A673 (cell line): ENCODE measurements at regions not wholly inside any gene's neighbourhood (a gene's known extent, or its start where the extent isn't known, plus 50 kb on each side); places are given as distances from the start of the nearest gene placed in this dataset.

Experiments used
- BruUV-seq: library from RNA; stranded (reverse); fragments of 400-500 nt; replicated peaks from 2 replicates; lab custom pipeline; 2021; lab: Mats Ljungman, UMichigan
- CTCF ChIA-PET: fragments of 300-600 bp; sonication (Branson Sonifier 250); formaldehyde crosslinking; loops from one replicate; lab custom pipeline; 2022; ENCODE audit warnings: antibody characterized with exemption; lab: Charles Lee
- POLR2A ChIA-PET: fragments of 300-600 bp; sonication (Branson Sonifier 250); formaldehyde crosslinking; loops from one replicate; lab custom pipeline; 2022; ENCODE audit warnings: antibody characterized with exemption; ENCODE audit not compliant: low non-redundant PET; lab: Charles Lee
- DNase-seq: peaks from one replicate; pipeline ENCODE4 v3.0.0-alpha.2; 2015; ENCODE audit warnings: low spot score
- H3K27ac ChIP-seq: fragments of 200-600 bp; sonication (generic); 2 replicates; pipeline ENCODE4 v1.5.1; 2016; ENCODE audit warnings: mixed run types, low read depth, mild to moderate bottlenecking, mixed read lengths, antibody characterized with exemption, low read length; ENCODE audit not compliant: poor library complexity, severe bottlenecking
- H3K27me3 ChIP-seq: fragments of 200-600 bp; sonication (generic); replicated peaks from 2 replicates; pipeline ENCODE4 v1.6.1; 2017; ENCODE audit warnings: mixed run types, low read depth, mild to moderate bottlenecking, mixed read lengths, antibody characterized with exemption, low read length; ENCODE audit not compliant: insufficient read depth, poor library complexity
- H3K36me3 ChIP-seq: fragments of 200-600 bp; sonication (generic); 2 replicates; pipeline ENCODE4 v1.6.1; 2016; ENCODE audit warnings: mixed run types, mild to moderate bottlenecking, mixed read lengths, antibody characterized with exemption, low read length; ENCODE audit not compliant: insufficient read depth, poor library complexity, severe bottlenecking
- H3K4me1 ChIP-seq: fragments of 200-600 bp; sonication (generic); 2 replicates; pipeline ENCODE4 v1.6.1; 2017; ENCODE audit warnings: mixed run types, mild to moderate bottlenecking, mixed read lengths, antibody characterized with exemption, low read length; ENCODE audit not compliant: insufficient read depth, poor library complexity, severe bottlenecking
- H3K4me3 ChIP-seq: fragments of 200-600 bp; sonication (generic); 2 replicates; pipeline ENCODE4 v1.5.1; 2016; ENCODE audit warnings: low read depth, mixed run types, mild to moderate bottlenecking, mixed read lengths, low read length; ENCODE audit not compliant: poor library complexity, severe bottlenecking
- H3K9me3 ChIP-seq: fragments of 200-600 bp; sonication (generic); 2 replicates; pipeline ENCODE4 v1.6.1; 2016; ENCODE audit warnings: mixed run types, low read depth, mild to moderate bottlenecking, mixed read lengths, antibody characterized with exemption, low read length; ENCODE audit not compliant: poor library complexity, severe bottlenecking
- EZH2 ChIP-seq: fragments of 200-600 bp; sonication (generic); IDR thresholded peaks from 2 replicates; pipeline ENCODE4 v1.6.1; 2017; ENCODE audit warnings: borderline replicate concordance, low read depth, mild to moderate bottlenecking, mixed read lengths, antibody characterized with exemption, low read length; ENCODE audit not compliant: poor library complexity, severe bottlenecking
- intact Hi-C: fragments of 100-400 bp; cut with micrococcal nuclease; formaldehyde crosslinking; loops from one replicate; pipeline ENCODE4 v1.10.0; 2022; ENCODE audit not compliant: unreplicated experiment
- TF ChIP-seq, protein P1 (sequence below): fragments of 300-800, 200-600 bp; sonication (generic); conservative IDR thresholded peaks from 2 replicates; pipeline ENCODE4 v1.5.1; 2017; ENCODE audit warnings: low read depth, mild to moderate bottlenecking, antibody characterized with exemption, low read length, moderate library complexity, mixed read lengths

GRCh38 chr7:82701949-82702348 is 258.4 kb upstream of the CACNA2D1 start:
- no TSS peak for BruUV-seq
- no peak overlapping the region for H3K4me3 ChIP-seq
- intact Hi-C loops, result no loop called here
- H3K4me1 ChIP-seq, result no peaks in the 10 kb centered on the region
- no peak overlapping the region for H3K27ac ChIP-seq
- CTCF ChIA-PET, result no interaction called here
- no peak for TF ChIP-seq EZH2
- TF ChIP-seq, protein P1, sequence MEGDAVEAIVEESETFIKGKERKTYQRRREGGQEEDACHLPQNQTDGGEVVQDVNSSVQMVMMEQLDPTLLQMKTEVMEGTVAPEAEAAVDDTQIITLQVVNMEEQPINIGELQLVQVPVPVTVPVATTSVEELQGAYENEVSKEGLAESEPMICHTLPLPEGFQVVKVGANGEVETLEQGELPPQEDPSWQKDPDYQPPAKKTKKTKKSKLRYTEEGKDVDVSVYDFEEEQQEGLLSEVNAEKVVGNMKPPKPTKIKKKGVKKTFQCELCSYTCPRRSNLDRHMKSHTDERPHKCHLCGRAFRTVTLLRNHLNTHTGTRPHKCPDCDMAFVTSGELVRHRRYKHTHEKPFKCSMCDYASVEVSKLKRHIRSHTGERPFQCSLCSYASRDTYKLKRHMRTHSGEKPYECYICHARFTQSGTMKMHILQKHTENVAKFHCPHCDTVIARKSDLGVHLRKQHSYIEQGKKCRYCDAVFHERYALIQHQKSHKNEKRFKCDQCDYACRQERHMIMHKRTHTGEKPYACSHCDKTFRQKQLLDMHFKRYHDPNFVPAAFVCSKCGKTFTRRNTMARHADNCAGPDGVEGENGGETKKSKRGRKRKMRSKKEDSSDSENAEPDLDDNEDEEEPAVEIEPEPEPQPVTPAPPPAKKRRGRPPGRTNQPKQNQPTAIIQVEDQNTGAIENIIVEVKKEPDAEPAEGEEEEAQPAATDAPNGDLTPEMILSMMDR, result no peak
- POLR2A ChIA-PET, result no interaction called here
- DNase-seq, result no peak
- H3K27me3 ChIP-seq, result no peaks in the 10 kb centered on the region
- H3K36me3 ChIP-seq, result no peaks in the 10 kb centered on the region
- no peaks in the 10 kb centered on the region for H3K9me3 ChIP-seq

DNA sequence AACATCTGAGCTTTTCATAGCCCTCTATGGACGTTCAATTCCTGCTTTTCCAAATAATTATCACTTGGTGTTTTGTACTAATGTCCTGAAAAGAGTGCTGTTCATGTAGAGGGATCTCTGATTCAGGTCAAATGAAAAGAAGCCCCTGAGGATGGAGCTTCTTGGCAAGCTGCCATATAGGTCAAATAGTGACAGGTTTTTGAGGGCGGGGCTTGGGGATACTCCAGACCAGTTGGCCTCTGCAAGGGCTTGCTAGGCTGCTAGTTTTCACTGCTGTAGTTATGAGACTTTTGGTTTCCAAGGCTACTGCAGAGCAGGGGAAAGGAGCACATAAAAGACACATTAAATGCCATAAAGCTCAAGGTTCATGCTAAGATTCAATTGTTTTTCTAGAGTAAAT is 257.2 kb upstream of the CACNA2D1 start:
- H3K27ac ChIP-seq, result no peak overlapping the region
- intact Hi-C loops, result no loop called here
- CTCF ChIA-PET, result no interaction called here
- no peaks in the 10 kb centered on the region for H3K27me3 ChIP-seq
- POLR2A ChIA-PET, result no interaction called here
- no peaks in the 10 kb centered on the region for H3K4me1 ChIP-seq
- no peaks in the 10 kb centered on the region for H3K36me3 ChIP-seq
- H3K4me3 ChIP-seq, result no peak overlapping the region
- DNase-seq, result no peak
- H3K9me3 ChIP-seq, result no peaks in the 10 kb centered on the region
- no TSS peak for BruUV-seq
- TF ChIP-seq EZH2, result no peak
- TF ChIP-seq, protein P1, result no peak

- no peaks in the 10 kb centered on the region for H3K9me3 ChIP-seq
- CTCF ChIA-PET, result no interaction called here
- no peak overlapping the region for H3K4me3 ChIP-seq
- DNase-seq, result no peak
- no peaks in the 10 kb centered on the region for H3K27me3 ChIP-seq
- H3K4me1 ChIP-seq, result no peaks in the 10 kb centered on the region
- TF ChIP-seq, protein P1, result no peak
- TF ChIP-seq EZH2, result no peak
- no TSS peak for BruUV-seq
- H3K27ac ChIP-seq, result no peak overlapping the region
- intact Hi-C loops, result no loop called here
- no peaks in the 10 kb centered on the region for H3K36me3 ChIP-seq
- POLR2A ChIA-PET, result interaction anchor here (0.6 kb wide), 1 partner anchor 19 kb away, joined by 5 read pairs; no protein-coding TSS in a partner anchor
These were observed 256.2 kb upstream of the CACNA2D1 start for GRCh38 chr7:82699773-82700186.
